Activated CD4-positive, alpha-beta T cell treated with anti-CD3 and anti-CD28 coated beads for 24 hours (primary cell): ENCODE measurements at regions not wholly inside any gene's neighbourhood (a gene's known extent, or its start where the extent isn't known, plus 50 kb on each side); places are given as distances from the start of the nearest gene placed in this dataset.

Source experiments
- DNase-seq, 2 donors: peaks; one replicate each; pipeline ENCODE4 v3.0.0-alpha.2; 2020; ENCODE audit warnings: low read depth in 2 of 2

- no peak for DNase-seq
These were observed 274.4 kb upstream of the RAB6C start for GRCh38 chr2:129705085-129705484.

GRCh38 chr2:129707800-129708199 is 271.7 kb upstream of the RAB6C start:
- DNase-seq: no peak

- no peak for DNase-seq
These were observed 271.1 kb upstream of the RAB6C start for GRCh38 chr2:129708221-129708967.

GRCh38 chr2:129709001-129709955 is 270.2 kb upstream of the RAB6C start:
- no peak for DNase-seq

GRCh38 chr2:129709956-129710598 is 269.4 kb upstream of the RAB6C start:
- DNase-seq: no peak

- DNase-seq: no peak
These were observed 268.6 kb upstream of the RAB6C start for GRCh38 chr2:129710670-129711495.

- DNase-seq: no peak
These were observed 267.4 kb upstream of the RAB6C start for GRCh38 chr2:129711816-129712675.

GRCh38 chr2:129712676-129712985 is 266.8 kb upstream of the RAB6C start:
- DNase-seq: no peak

GRCh38 chr2:129713337-129713736 is 266.1 kb upstream of the RAB6C start:
- DNase-seq: no peak

- no peak for DNase-seq
These were observed 262.5 kb upstream of the RAB6C start for GRCh38 chr2:129716781-129717559.

GRCh38 chr2:129717560-129718130 is 261.8 kb upstream of the RAB6C start:
- no peak for DNase-seq

- no peak for DNase-seq
These were observed 260.1 kb upstream of the RAB6C start for GRCh38 chr2:129719335-129719734.

- no peak for DNase-seq
These were observed 259.1 kb upstream of the RAB6C start for GRCh38 chr2:129720360-129720759.

- DNase-seq: no peak
These were observed 258.7 kb upstream of the RAB6C start for GRCh38 chr2:129720761-129721160.

- no peak for DNase-seq
These were observed 258.2 kb upstream of the RAB6C start for GRCh38 chr2:129721236-129721635.

- DNase-seq: no peak
These were observed 257.6 kb upstream of the RAB6C start for GRCh38 chr2:129721846-129722245.

- DNase-seq: no peak
These were observed 257.0 kb upstream of the RAB6C start for GRCh38 chr2:129722306-129723019.

- DNase-seq: no peak
These were observed 256.0 kb upstream of the RAB6C start for GRCh38 chr2:129723277-129724020.
